Loucy (cell line): ENCODE measurements at regions not wholly inside any gene's neighbourhood (a gene's known extent, or its start where the extent isn't known, plus 50 kb on each side); places are given as distances from the start of the nearest gene placed in this dataset.

Experiments used
- CTCF ChIP-seq: fragments of 200-600 bp; sonication (generic); conservative IDR thresholded peaks from 2 replicates; pipeline ENCODE4 v1.5.1; 2014; ENCODE audit warnings: mild to moderate bottlenecking, antibody characterized with exemption, low read length
- EZH2phosphoT487 ChIP-seq: fragments of 200-600 bp; IDR thresholded peaks from 2 replicates; pipeline ENCODE4 v1.6.1; 2018; ENCODE audit warnings: antibody characterized with exemption, mild to moderate bottlenecking, moderate library complexity, borderline replicate concordance

- TF ChIP-seq CTCF (no peak), EZH2phosphoT487 (no peak)
These were observed 184.6 kb upstream of the SRD5A2 start for GRCh38 chr2:31765078-31765945.
